GM21825 (cell line): ENCODE measurements at regions not wholly inside any gene's neighbourhood (a gene's known extent, or its start where the extent isn't known, plus 50 kb on each side); places are given as distances from the start of the nearest gene placed in this dataset.
"Not testable (repeated sequence)": the region's sequence is repeated elsewhere in the genome, so short reads cannot be mapped to it uniquely, and the experiment has no call there.

ENCODE experiments used
- ATAC-seq: cut with Tn5 transposase; IDR thresholded peaks from one replicate; pipeline ENCODE4 v1.9.1; 2021; ENCODE audit warnings: mild to moderate bottlenecking, moderate library complexity; ENCODE audit not compliant: unreplicated experiment

DNA sequence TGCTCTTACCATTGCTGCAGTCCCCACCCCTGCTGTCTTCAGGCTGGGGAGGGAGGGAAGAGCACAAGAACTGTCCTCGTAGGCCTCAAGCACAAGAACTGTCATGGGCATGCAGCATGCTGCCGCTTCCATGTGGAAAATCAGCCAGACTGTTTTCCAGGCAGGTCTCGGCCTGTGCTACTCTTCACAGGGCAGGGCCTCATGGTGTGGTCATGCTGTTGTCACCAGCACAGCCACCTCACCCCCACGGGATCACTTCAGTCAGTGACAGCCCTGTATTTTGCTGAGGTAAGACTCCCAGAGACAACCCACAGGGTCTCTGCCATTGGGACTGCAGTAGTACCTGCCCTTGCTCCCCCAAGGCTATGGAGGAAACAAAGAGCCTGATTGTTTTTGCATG lies 205.3 kb downstream of the NAP1L3 start:
- no peak for ATAC-seq

DNA sequence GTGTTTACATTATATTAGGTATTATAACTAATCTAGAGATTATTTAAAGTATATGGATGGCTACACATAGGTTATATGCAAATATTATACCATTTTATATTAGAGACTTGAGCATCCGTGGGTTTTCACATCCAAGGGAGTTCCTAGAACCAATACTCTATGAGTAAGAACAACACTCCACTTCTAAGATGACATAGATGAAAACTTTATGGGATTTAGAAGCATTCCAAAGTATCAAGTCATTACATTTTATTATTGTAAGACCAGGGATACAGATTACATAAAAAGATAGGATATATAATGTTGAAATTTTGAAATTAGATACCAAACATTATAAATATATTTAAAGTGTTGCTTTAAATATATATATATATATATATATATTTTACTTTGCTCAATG lies 207.0 kb downstream of the NAP1L3 start:
- ATAC-seq: no peak

DNA sequence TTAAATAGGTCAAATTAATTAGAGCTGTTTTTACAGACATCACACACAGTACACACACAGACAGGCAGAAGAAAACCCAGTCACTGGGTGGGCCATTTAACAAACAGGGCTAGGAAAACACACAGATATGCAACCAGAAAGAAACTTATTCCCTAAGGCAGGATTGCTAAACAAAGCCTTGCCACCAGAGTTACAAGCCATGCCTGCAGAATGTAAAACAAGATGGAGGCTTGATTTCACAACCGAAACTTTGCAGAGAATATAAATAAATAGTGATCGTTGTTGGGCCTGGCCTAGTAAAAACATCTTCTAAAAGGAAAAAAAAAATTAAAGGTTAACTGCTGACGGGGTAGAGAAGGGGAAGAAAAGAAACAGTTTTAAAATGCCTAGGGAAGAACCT lies 212.3 kb downstream of the NAP1L3 start:
- no peak for ATAC-seq

DNA sequence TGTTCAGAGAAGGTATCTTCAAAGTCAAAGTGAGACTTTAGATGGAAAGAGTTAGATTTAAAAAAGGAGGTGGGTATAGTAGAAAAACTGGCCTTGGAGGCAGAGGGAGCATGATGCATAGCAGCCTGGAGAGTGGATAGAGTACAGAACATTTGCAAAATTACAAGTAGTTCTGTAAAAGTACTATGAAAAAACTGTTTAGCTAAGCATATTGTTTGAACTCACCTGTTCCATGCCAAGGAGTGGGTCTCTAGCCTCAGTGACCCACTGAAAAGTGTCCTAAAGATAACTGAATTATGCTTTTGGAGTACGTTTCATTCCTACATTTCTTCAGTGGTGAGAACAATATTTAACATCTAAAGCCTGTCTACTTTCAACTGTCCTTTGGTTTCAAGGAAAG lies 218.9 kb downstream of the NAP1L3 start:
- no peak for ATAC-seq

DNA sequence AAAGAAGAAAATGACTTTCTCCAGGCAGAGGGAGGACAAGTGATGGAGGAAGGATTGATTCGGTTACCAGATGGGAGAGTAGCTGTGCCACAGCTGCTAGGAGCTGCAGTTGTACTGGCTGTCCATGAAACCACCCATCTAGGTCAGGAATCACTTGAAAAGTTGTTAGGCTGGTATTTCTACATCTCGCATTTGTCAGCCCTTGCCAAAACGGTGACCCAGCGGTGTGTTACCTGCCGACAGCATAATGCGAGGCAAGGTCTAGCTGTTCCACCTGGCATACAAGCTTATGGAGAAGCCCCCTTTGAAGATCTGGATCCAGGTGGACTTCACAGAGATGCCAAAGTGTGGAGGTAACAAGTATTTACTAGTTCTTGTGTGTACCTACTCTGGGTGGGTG lies 238.7 kb downstream of the NAP1L3 start:
- not testable (repeated sequence) for ATAC-seq

DNA sequence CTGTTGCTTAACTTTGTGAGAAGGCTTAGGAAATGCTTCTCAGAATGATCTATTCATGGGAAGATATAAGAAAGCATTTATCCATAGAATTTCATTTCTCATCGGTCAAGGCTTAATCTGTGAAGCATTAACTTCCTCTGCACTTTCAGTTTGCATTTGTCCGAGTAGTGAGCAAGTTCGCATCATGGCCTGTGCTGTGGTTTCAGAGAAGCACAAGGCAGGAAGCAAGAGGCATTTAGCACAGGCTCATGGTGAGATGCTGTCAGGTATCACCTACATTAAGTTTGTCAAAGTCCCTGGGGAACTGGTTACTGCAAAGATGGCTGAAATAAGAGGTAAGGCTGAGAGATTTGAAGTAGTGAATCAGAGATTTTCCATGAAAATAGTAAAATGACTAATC lies 244.9 kb downstream of the NAP1L3 start:
- ATAC-seq: no peak

DNA sequence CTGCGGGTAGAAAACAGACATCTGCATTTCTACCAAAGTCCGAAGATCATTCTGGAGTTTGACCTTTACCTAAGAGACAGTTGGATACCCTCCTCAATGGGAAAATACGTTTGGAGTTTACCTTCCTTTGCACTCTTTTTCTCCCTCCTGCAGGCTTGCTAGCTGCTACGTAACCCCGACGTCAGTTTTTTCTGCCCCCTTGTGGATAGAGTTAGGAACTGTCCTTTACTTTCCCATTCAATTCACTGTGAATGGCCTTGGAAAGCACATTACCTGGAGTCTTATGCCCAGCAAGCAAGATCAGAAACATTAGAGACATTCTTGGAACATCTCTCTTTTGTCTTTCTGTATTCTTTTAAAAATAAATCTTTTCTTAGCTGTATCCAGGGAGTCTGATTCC lies 250.7 kb downstream of the NAP1L3 start:
- ATAC-seq: peak; percentile 83

DNA sequence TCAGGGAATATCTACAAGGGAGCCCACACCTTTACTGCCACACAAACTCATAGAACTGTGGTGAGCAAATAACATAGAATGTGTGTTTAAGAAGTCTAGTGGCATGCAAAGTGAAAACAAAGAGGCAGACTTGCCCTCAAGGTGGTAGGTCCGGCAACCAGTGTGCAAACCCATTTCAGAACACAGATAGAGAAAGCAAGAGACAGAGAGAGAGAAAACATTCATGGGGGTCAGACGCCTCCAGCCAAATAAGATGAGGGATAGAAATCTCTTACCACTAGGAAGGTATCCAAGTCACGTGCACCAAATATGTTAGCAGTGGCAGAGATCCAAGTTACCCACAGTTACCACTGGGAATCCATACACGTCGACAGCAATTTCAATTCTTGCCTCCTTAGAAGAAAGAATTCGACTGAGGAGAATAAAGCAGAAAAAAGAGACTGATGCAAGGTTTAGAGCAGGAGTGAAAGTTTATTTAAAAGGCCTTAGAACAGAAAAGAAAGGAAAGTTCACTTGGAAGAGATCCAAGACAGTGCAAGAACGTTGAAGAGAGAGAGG lies 252.8 kb downstream of the NAP1L3 start:
- ATAC-seq: no peak

DNA sequence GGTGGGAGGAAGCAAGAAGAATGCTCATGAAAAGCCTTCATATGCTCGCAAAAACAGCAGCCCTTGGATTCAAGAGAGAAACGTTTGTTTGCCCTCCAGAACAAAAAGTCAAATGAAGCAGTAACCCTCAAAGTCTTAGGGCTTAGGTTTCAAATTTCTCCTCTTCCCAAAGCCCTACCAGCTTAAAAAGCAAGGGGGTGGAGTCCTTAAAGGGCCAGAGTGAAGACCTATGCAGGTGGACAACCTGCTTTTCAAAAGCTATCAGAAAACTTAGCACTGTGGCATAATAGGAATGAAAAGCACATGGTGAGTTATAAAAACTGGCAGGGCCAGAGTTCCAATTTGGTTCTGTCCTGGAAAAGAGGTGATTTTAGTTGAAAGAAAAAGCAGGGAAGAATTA lies 253.3 kb downstream of the NAP1L3 start:
- ATAC-seq: no peak

DNA sequence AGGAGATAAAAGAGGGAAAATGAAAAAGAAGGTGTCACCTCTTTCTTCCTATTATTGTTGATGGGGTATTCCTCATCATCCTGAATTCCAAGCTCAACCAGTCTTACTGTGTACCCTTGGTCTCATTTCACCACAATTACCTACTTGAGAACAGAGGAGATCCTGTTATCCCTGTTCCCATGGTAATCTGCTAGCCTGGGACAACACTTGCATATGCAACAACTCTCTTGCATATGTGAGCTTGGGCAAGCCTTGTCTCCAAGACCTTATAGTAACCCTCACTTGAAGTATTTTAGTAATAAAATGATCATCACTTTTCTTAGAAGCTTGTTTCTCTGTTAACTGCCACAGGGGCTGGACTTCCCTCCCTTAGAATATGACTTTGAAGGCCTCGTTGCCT lies 253.7 kb downstream of the NAP1L3 start:
- no peak for ATAC-seq

DNA sequence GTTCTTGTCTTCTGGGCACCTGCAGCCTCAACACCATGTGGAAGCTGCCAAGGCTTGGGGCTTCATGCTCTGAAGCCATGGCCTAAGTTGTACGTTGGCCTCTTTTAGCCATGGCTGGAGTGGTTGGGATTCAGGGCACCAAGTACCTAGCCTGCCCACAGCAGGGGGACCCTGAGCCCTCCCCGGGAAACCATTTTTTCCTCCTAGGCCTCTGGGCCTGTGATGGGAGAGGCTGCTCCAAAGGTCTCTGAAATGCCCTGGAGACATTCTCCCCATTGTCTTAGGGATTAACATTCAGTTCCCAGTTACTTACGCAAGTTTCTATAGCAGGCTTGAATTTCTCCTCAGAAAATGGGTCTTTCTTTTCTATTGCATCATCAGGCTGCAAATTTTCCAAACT lies 269.3 kb downstream of the NAP1L3 start:
- no peak for ATAC-seq

DNA sequence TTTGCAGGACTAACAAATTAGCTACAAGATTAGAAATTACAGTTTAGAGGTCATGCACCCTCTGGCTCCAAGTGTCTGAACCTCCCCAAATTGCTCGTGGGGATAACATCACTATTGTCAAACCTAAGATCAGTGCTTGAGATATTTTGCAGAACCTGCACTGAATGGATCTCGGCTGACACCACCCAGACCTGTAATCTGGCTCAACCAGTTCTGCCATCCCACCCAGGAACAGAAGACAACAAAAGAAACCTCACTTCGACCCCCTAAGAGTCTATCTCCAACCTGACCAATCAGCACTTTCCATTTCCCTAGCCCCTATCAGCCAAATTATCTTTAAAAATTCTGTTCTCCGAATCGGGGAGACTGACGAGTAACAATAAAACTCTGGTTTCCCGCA lies 318.7 kb downstream of the NAP1L3 start:
- no peak for ATAC-seq

DNA sequence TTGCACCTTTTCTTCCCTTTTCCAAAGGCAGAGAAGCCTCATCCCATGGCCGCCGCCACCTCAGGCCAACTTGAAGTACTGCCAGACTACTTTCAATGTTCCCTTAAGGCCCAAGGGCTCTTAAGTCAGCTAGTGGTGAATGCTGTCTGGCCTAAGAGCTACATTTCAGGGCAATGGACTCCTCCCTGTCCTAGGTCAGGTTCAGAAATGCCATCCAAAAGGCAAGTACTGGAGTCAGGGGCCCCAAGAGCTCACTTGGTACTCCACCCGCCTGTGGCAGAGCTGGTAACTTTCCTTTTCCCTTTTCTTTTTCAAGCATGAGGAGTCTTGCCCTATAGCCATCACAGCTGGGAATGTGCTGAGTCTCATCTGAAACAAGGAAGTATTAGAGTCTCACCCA lies 327.1 kb downstream of the NAP1L3 start:
- no peak for ATAC-seq

DNA sequence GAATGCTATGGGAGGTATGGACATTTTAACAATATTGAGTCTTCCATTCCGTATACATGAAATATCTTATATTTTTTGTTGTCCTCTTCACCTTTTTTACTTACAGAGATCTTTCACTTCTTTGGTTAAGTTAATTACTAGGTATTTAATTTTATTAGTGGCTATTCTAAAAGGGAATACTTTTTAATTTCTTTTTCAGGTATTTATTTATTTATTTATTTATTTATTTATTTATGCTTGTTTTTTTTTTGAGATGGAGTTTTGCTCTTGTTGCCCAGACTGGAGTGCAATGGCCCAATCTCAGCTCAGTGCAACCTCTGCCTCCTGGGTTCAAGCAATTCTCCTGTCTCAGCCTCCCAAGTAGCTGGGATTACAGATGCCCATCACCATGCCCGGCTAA lies 329.1 kb downstream of the NAP1L3 start:
- not testable (repeated sequence) for ATAC-seq

DNA sequence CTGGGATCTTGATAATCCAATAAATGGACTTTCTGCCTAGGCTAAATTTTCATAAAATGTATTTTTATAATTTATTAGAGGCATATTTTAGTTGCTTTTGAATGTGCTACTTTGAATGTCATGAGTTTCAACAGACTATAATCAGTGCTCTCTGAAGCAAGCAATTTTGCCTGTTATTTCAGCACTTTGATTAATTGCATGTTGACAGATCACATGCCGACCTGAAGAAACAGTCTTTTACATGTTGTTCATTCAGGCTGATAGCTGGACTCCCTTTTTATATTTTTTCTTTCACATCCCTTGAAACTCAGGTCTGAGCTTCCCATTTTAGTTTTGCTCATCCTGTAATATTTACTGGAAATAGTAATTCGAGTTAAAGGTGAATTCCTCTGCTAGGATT lies 341.0 kb downstream of the NAP1L3 start:
- ATAC-seq: no peak

DNA sequence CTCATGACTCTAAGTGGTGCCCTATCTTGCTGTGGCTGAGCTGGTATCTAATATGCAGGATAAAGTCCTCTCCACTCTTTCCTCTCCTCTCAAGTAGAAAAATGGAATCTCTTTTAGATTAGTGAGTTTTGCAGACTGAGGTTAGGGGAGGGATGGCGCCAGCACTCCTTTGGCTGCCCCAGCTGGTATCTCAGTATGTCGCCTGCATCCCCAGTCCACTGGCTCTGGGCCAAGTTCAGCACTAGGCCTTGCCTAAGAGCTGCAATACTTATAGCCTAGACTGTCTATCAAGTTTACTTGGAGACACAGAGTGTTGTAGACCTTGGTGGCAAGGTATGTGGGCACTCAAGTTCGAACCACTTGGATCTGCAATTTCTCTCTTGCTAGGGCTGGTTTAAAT lies 351.3 kb downstream of the NAP1L3 start:
- ATAC-seq: no peak

DNA sequence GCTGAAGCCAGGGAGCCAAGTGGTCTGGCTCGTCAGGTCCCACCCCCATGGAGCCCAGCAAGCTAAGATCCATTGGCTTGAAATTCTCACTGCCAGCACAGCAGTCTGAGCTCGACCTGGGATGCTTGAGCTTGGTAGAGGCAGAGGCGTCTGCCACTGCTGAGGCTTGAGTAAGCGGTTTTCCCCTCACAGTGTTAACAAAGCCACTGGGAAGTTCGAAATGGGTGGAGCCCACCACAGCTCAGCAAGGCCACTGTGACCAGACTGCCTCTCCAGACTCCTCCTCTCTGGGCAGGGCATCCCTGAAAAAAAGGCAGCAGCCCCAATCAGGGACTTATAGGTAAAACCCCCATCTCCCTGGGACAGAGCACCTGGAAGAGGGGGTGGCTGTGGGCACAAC lies 353.8 kb downstream of the NAP1L3 start:
- ATAC-seq: no peak
